Endothelial cell of umbilical vein (primary cell): ENCODE measurements at regions not wholly inside any gene's neighbourhood (a gene's known extent, or its start where the extent isn't known, plus 50 kb on each side); places are given as distances from the start of the nearest gene placed in this dataset.

ENCODE experiments used
- CTCF ChIP-seq, 2 donors: IDR thresholded peaks; 1 replicate in 1 of 2; 2 replicates in 1 of 2; pipeline ENCODE4 v1.5.1; 2011; ENCODE audit warnings: low read length in 2 of 2, mild to moderate bottlenecking in 2 of 2, moderate library complexity in 2 of 2, control low read depth in 1 of 2, inconsistent platforms in 1 of 2, low read depth in 1 of 2; ENCODE audit not compliant: insufficient read depth in 1 of 2; ENCODE audit errors: extremely low read depth in 1 of 2
- EZH2 ChIP-seq: IDR thresholded peaks from 2 replicates; pipeline ENCODE4 v1.6.1; 2012; ENCODE audit warnings: borderline replicate concordance, low read depth, mild to moderate bottlenecking, moderate library complexity, low read length, inconsistent platforms; ENCODE audit not compliant: severe bottlenecking
- JUN ChIP-seq: IDR thresholded peaks from 2 replicates; pipeline ENCODE4 v1.6.1; 2011; ENCODE audit warnings: borderline replicate concordance, low read depth; ENCODE audit not compliant: insufficient read length, insufficient read depth
- MAX ChIP-seq: IDR thresholded peaks from 2 replicates; pipeline ENCODE4 v1.6.1; 2011; ENCODE audit not compliant: insufficient read depth, insufficient read length
- MYC ChIP-seq: IDR thresholded peaks from one replicate; pipeline ENCODE4 v1.6.1; 2011; ENCODE audit warnings: mild to moderate bottlenecking, low read depth, low read length
- POLR2A ChIP-seq: IDR thresholded peaks from 2 replicates; pipeline ENCODE4 v1.6.1; 2012; ENCODE audit warnings: low read depth, mild to moderate bottlenecking, control low read depth, low read length
- POLR2AphosphoS5 ChIP-seq: IDR thresholded peaks from 2 replicates; pipeline ENCODE4 v1.6.1; 2012; ENCODE audit warnings: low read depth, mild to moderate bottlenecking, control low read depth, low read length, moderate library complexity; ENCODE audit not compliant: insufficient read depth

GRCh38 chr5:110855961-110856360, 117.2 kb downstream of the SLC25A46 start:
- TF ChIP-seq CTCF (IDR thresholded peaks at IDR 0.05; ENCODE audit: extremely low read depth in 1 of 2, insufficient read depth in 1 of 2, low read depth in 1 of 2, low read length in 2 of 2) (no peak), EZH2 (no peak), MYC (no peak), JUN (no peak), POLR2A (no peak), MAX (no peak), POLR2AphosphoS5 (no peak)
